ENCODE measurements at regions not wholly inside any gene's neighbourhood (a gene's known extent, or its start where the extent isn't known, plus 50 kb on each side); places are given as distances from the start of the nearest gene placed in this dataset.

DNA sequence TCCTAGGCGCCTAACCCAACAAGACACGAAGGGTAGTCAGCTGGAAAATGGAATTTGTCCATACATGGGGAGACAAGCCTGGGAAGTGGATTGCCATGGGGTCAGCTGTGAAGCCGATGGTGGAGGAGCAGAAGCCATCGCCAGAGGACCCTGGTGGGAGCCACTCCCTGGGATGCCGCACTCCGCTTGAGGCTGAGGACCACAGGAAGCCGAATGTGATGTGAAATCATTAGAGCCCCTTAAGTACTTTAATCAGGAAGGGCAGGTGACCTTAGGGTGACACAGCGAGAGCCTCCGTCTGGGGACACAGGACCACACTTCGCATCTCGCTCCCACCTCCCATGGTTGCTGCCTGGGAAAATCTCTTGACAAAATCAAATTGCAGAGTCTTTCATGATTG is 614.6 kb upstream of the MGMT start:
- Histone ChIP-seq H3K9ac (ENCODE audit: insufficient read depth in 1 of 2, low read depth in 2 of 2, low read length in 2 of 2) (no peak overlapping the region), H3K9me3 (replicated peaks; ENCODE audit: control insufficient read depth, insufficient read depth, low read depth, low read length) (no peaks in the 10 kb centered on the region), H3K4me3 (no peak overlapping the region), H4K20me1 (replicated peaks; ENCODE audit: control insufficient read depth, insufficient read depth, low read length) (no peaks in the 10 kb centered on the region), H3K27ac (ENCODE audit: extremely low read depth, low read depth, low read length) (no peak overlapping the region), H2AFZ (ENCODE audit: low read depth, low read length) (no peak overlapping the region), H3K4me1 (replicated peaks in 1 of 2; ENCODE audit: control insufficient read depth in 2 of 2, insufficient read depth in 2 of 2, low read length in 2 of 2) (no peaks in the 10 kb centered on the region), H3K27me3 (ENCODE audit: control insufficient read depth in 2 of 2, insufficient read depth in 2 of 2, low read length in 2 of 2) (peaks cover 0 to 27% of the 10 kb centered on the region in 2 experiments; a peak in 4 of 5 replicates), H3K9me1 (ENCODE audit: control insufficient read depth, insufficient read depth, low read length) (no peaks in the 10 kb centered on the region), H3K4me2 (ENCODE audit: insufficient read depth, low read length) (no peak overlapping the region), H3K36me3 (ENCODE audit: control insufficient read depth, insufficient read depth, low read length) (no peaks in the 10 kb centered on the region), H3K79me2 (ENCODE audit: control insufficient read depth, insufficient read depth, low read length) (no peaks in the 10 kb centered on the region)
- ChIA-PET POLR2A (no interaction called here), CTCF (ENCODE audit: low intra/inter-chr PET ratio) (no interaction called here)
- in situ Hi-C loops (cut with MboI) (loop anchor here (25.0 kb wide), 1 partner anchor 590 kb away; no protein-coding TSS in a partner anchor), intact Hi-C loops (cut with micrococcal nuclease) (no loop called here)
- TF ChIP-seq CC2D1A (IDR thresholded peaks at IDR 0.05) (no peak), ZBTB1 (CRISPR knock-in tag; IDR thresholded peaks at IDR 0.05; ENCODE audit: borderline replicate concordance, low read depth) (no peak), ZNF778 (CRISPR knock-in tag; IDR thresholded peaks at IDR 0.05) (no peak), TGIF2 (CRISPR knock-in tag; IDR thresholded peaks at IDR 0.05) (no peak), KHSRP (IDR thresholded peaks at IDR 0.05) (no peak), FOXP1 (CRISPR knock-in tag; IDR thresholded peaks at IDR 0.05) (no peak), SIN3B (IDR thresholded peaks at IDR 0.05; ENCODE audit: low read depth) (no peak), ZBED1 (IDR thresholded peaks at IDR 0.05) (no peak), THRAP3 (IDR thresholded peaks at IDR 0.05; ENCODE audit: borderline replicate concordance) (no peak), RBM22 (IDR thresholded peaks at IDR 0.05; ENCODE audit: low read depth, low read length, poor library complexity, severe bottlenecking) (no peak), CAMTA2 (CRISPR knock-in tag; conservative IDR thresholded peaks at IDR 0.05) (no peak), ZNF311 (CRISPR knock-in tag; IDR thresholded peaks at IDR 0.05) (no peak), ZNF707 (CRISPR knock-in tag; conservative IDR thresholded peaks at IDR 0.05) (no peak)
- TF ChIP-seq, protein P1, sequence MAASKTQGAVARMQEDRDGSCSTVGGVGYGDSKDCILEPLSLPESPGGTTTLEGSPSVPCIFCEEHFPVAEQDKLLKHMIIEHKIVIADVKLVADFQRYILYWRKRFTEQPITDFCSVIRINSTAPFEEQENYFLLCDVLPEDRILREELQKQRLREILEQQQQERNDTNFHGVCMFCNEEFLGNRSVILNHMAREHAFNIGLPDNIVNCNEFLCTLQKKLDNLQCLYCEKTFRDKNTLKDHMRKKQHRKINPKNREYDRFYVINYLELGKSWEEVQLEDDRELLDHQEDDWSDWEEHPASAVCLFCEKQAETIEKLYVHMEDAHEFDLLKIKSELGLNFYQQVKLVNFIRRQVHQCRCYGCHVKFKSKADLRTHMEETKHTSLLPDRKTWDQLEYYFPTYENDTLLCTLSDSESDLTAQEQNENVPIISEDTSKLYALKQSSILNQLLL (CRISPR knock-in tag; IDR thresholded peaks at IDR 0.05; ENCODE audit: borderline replicate concordance): no peak
- TF ChIP-seq, protein P2, sequence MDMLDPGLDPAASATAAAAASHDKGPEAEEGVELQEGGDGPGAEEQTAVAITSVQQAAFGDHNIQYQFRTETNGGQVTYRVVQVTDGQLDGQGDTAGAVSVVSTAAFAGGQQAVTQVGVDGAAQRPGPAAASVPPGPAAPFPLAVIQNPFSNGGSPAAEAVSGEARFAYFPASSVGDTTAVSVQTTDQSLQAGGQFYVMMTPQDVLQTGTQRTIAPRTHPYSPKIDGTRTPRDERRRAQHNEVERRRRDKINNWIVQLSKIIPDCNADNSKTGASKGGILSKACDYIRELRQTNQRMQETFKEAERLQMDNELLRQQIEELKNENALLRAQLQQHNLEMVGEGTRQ (CRISPR knock-in tag; IDR thresholded peaks at IDR 0.05): no peak
- TF ChIP-seq, protein P3, sequence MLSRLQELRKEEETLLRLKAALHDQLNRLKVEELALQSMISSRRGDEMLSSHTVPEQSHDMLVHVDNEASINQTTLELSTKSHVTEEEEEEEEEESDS (CRISPR knock-in tag; IDR thresholded peaks at IDR 0.05): no peak
- TF ChIP-seq, protein P4, sequence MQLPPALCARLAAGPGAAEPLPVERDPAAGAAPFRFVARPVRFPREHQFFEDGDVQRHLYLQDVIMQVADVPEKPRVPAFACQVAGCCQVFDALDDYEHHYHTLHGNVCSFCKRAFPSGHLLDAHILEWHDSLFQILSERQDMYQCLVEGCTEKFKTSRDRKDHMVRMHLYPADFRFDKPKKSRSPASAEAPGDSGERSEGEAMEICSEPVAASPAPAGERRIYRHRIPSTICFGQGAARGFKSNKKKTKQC (CRISPR knock-in tag; IDR thresholded peaks at IDR 0.05): no peak
- no peak for DNase-seq (ENCODE audit: extremely low read depth in 1 of 4, low spot score in 3 of 4)
- ATAC-seq: no peak
- no TSS peak for BruUV-seq (replicated peaks)
- no peak for FAIRE-seq
- 0% methylated on average over 11 of the region's 11 CpGs for WGBS (ENCODE audit: insufficient coverage, low coverage, missing lambda C conversion rate)

Measured in K562 (cell line).